GM18870 (cell line): ENCODE measurements at regions not wholly inside any gene's neighbourhood (a gene's known extent, or its start where the extent isn't known, plus 50 kb on each side); places are given as distances from the start of the nearest gene placed in this dataset.

ENCODE experiments used
- ATAC-seq: cut with Tn5 transposase; IDR thresholded peaks from one replicate; pipeline ENCODE4 v1.9.1; 2021; ENCODE audit warnings: moderate library complexity; ENCODE audit not compliant: unreplicated experiment

DNA sequence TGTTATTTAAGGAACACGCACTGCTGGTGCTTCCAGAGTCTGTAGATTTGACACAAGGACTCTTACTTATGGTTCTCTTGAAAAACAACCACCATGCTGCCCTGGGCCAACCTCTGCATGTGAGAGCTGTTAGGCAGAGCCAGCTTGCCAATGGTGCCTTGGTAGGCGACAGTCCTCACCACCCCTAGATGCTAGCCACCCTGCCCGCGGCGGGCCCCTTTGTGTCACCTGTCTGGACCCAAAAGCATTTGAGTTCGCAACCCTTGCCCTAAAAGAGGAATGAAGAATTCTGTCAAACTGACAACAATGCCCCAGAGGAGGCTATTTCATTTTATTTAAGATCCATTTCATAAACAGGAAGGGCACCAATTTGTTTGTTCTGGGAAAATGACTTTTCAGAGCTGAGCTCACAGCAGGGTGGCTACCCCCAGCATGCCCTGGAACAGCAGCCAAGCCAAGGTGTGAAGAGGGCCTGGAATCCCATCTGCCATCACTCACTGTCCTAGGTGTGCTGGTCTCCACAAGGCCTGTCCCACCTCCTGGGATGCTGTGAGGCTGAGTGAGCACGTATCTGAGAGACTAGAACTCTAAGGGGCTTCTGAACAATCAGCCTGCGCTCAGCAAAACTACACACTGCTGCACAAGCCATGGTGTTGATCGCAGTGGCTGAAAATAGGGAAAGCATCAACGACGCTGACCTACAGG, 63.8 kb upstream of the FZD10 start:
- no peak for ATAC-seq

DNA sequence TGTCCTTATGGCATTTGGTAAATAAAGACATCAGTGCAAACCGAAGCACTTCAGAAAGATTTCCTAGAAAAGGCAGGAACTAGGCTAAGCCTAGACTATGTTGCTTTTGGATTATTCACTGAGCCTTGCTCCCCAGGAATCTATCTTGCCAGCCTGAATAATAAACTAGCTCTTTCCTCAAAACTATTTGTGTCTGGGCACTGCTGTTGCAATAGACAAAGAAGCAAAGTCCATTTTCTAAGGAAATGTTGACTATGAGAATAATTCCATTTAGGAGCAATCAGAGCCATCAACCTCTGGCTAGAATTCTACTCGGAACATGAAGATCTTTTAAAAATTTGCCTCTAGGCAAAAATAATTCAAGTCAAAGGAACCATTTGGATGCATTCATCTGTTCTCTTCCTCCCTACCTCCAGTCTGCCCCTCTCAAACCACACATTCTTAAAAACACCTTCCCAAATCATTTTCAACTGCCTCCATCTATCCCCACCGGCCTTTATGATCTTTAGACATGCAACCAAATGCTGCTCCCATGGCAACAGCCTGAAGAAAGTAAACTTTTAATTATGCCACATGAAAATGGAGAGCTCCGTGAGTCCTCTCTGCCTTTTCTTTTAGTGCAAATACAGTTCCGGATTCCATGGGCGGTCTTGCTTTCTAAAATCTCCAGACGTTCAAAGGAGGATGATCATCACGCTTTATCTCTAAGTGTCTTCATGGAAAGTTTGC, 61.5 kb upstream of the FZD10 start:
- ATAC-seq, result no peak

GRCh38 chr12:130101370-130101769, 60.9 kb upstream of the FZD10 start:
- ATAC-seq, result no peak

GRCh38 chr12:130102266-130102665, 60.0 kb upstream of the FZD10 start:
- no peak for ATAC-seq

DNA sequence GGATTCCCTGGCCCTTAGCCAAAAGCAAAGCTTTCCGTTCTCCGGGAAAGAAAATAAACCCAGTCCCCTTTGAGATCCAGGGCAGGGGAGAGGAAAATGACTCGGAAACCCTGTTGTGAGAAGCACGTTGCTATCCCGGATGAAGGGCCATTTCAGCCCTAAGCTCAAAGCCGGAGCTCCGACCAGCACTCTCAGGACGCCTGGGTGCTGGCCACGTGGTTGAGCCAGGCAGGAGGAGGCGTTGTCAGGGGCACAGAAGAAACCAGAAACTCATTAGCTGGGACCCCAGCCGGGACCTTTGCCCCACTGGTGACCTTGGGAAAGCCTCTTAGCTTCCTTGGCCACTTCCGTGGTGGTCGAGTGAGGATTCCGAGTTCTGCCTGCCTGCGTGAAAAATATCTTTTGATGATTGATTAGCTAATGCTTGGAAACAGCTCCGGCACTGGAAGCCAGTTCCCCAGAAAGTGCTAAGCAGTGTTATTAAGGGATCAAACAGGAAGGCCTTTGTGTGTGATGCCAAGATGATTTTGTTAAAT, 57.6 kb upstream of the FZD10 start:
- no peak for ATAC-seq

DNA sequence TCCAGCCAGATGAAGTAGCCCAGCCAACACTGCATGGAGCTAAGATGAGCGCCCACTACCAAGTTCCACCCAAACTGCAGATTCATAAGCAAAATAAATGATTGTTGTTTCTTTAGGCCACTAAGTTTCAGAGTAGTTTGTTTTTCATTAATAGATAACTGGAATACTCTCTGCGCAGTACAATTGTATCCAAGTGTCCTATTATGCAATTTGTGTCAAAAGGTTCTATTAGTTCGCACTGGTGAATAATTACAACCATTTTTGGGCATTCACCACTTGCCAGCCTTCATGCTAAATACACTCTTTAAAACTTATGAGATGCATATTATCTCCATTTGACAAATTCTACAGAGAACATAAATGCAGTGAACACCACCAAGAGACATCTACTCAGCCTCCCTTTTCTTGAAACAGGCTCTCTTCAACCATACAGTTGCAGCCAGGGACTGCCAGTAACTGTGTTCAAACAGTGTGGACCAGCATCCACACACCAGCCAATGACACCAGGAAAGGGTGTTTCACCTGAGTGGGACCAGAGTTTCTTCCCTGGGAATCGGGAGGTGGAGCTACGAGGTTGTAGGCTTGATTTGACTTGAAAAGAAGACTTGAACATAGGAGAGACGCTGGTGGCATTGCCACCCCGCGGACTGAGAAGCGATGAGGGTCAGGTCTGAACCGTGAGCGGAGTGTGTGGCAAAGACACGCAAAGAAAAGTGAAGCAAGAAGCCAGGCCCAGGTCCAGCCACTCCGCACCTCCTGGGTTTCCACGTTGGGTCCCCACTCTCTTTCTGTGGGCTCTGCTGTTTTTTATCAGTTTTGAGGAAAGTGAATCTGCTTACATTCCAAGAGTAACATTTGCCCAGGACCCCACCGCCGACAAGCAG, 53.0 kb upstream of the FZD10 start:
- no peak for ATAC-seq

- ATAC-seq, result no peak
These were observed 51.4 kb upstream of the FZD10 start for GRCh38 chr12:130110914-130111313.

DNA sequence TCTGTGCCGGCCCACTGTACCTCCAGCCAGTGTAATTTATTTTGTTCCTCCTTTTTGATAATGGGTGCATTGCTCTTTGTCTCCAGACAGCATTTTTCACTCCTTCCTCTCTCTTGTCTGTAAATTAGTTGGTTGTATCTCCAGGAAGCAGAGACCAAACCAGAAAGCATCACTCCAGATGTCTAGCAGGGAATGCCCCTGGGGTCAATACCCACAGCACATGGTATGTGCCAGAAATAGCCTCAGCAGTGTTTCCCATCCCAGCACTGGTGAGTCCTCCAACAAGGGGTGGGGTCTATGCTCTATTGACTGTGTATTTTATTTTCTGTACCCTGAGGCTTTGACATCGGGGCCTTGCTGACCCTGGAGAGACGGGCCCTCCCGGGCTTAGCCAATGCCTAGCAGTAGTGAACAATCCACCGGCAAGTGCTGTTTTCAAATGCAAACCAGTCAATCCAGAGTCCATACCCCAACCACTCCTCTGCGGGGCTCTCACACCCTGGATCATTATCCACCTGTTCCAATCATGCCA, 50.2 kb upstream of the FZD10 start:
- ATAC-seq, result no peak
